ENCODE measurements at regions not wholly inside any gene's neighbourhood (a gene's known extent, or its start where the extent isn't known, plus 50 kb on each side); places are given as distances from the start of the nearest gene placed in this dataset.

DNA sequence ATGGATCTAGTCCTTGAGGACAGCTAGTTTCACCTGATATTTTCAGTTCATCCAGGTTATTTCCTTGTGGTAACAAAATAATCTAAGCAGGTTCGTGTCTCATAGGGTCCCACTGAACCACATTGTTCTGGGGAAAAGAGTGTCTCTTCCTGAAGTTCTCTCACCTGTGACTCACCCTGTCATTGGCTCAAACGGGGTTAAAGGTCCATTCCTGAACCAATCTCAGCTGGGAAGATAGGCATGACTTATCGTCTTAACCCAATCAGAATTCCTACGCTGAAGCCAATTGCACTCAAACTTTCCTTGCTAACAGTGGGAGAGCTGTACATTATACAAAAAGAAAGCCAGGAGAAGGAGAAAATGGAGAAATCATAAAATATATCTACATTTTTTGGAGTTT, 475.8 kb downstream of the TOX3 start:
- H3K9me3 ChIP-seq (ENCODE audit: control insufficient read depth, low read length) = no peaks in the 10 kb centered on the region
- no peaks in the 10 kb centered on the region for H3K4me1 ChIP-seq (ENCODE audit: control insufficient read depth, insufficient read depth, low read length, poor library complexity, severe bottlenecking)
- no peak for DNase-seq
- no peak overlapping the region for H3K4me3 ChIP-seq (ENCODE audit: insufficient read depth, low read depth, low read length, poor library complexity, severe bottlenecking)
- no peak overlapping the region for H3K27ac ChIP-seq (ENCODE audit: insufficient read depth, low read length, poor library complexity, severe bottlenecking)
- no peaks in the 10 kb centered on the region for H3K36me3 ChIP-seq (ENCODE audit: control insufficient read depth, insufficient read depth, low read length)
- H3K27me3 ChIP-seq (replicated peaks; ENCODE audit: control insufficient read depth, insufficient read depth, low read length, poor library complexity, severe bottlenecking) = no peaks in the 10 kb centered on the region

GRCh38 chr16:52070341-52071057, 476.4 kb downstream of the TOX3 start:
- Histone ChIP-seq H3K27me3 (replicated peaks; ENCODE audit: control insufficient read depth, insufficient read depth, low read length, poor library complexity, severe bottlenecking) (no peaks in the 10 kb centered on the region), H3K4me3 (ENCODE audit: insufficient read depth, low read depth, low read length, poor library complexity, severe bottlenecking) (no peak overlapping the region), H3K27ac (ENCODE audit: insufficient read depth, low read length, poor library complexity, severe bottlenecking) (no peak overlapping the region), H3K4me1 (ENCODE audit: control insufficient read depth, insufficient read depth, low read length, poor library complexity, severe bottlenecking) (no peaks in the 10 kb centered on the region), H3K9me3 (ENCODE audit: control insufficient read depth, low read length) (no peaks in the 10 kb centered on the region), H3K36me3 (ENCODE audit: control insufficient read depth, insufficient read depth, low read length) (no peaks in the 10 kb centered on the region)
- DNase-seq = no peak

DNA sequence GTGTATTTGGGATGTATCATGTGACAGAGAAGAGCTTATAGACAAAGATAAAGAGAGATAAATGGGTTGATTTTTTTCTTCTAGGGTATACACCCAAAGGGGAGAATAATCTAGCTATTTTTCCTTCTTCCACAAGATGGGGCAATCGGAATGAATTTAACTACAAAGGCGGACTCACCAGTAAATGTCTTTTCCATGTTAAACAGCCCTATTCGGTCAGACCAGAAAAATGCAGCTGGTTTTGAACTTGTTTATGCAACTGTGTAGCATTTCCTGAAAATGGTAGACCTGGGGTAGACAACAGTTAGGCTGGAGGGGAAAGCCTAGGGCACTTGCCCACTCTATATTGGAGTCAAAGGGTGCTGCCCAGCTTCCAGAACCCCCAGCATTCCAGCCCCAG, 477.1 kb downstream of the TOX3 start:
- Histone ChIP-seq H3K27ac (ENCODE audit: insufficient read depth, low read length, poor library complexity, severe bottlenecking) (no peak overlapping the region), H3K4me1 (ENCODE audit: control insufficient read depth, insufficient read depth, low read length, poor library complexity, severe bottlenecking) (no peaks in the 10 kb centered on the region), H3K27me3 (replicated peaks; ENCODE audit: control insufficient read depth, insufficient read depth, low read length, poor library complexity, severe bottlenecking) (no peaks in the 10 kb centered on the region), H3K36me3 (ENCODE audit: control insufficient read depth, insufficient read depth, low read length) (no peaks in the 10 kb centered on the region), H3K4me3 (ENCODE audit: insufficient read depth, low read depth, low read length, poor library complexity, severe bottlenecking) (no peak overlapping the region), H3K9me3 (ENCODE audit: control insufficient read depth, low read length) (no peaks in the 10 kb centered on the region)
- DNase-seq = no peak

GRCh38 chr16:52068447-52069074, 478.4 kb downstream of the TOX3 start:
- Histone ChIP-seq H3K4me1 (ENCODE audit: control insufficient read depth, insufficient read depth, low read length, poor library complexity, severe bottlenecking) (no peaks in the 10 kb centered on the region), H3K27me3 (replicated peaks; ENCODE audit: control insufficient read depth, insufficient read depth, low read length, poor library complexity, severe bottlenecking) (no peaks in the 10 kb centered on the region), H3K4me3 (ENCODE audit: insufficient read depth, low read depth, low read length, poor library complexity, severe bottlenecking) (no peak overlapping the region), H3K27ac (ENCODE audit: insufficient read depth, low read length, poor library complexity, severe bottlenecking) (no peak overlapping the region), H3K36me3 (ENCODE audit: control insufficient read depth, insufficient read depth, low read length) (no peaks in the 10 kb centered on the region), H3K9me3 (ENCODE audit: control insufficient read depth, low read length) (no peaks in the 10 kb centered on the region)
- no peak for DNase-seq

GRCh38 chr16:52066962-52067361, 480.0 kb downstream of the TOX3 start:
- no peak overlapping the region for H3K27ac ChIP-seq (ENCODE audit: insufficient read depth, low read length, poor library complexity, severe bottlenecking)
- H3K9me3 ChIP-seq (ENCODE audit: control insufficient read depth, low read length) = no peaks in the 10 kb centered on the region
- no peaks in the 10 kb centered on the region for H3K36me3 ChIP-seq (ENCODE audit: control insufficient read depth, insufficient read depth, low read length)
- no peaks in the 10 kb centered on the region for H3K27me3 ChIP-seq (replicated peaks; ENCODE audit: control insufficient read depth, insufficient read depth, low read length, poor library complexity, severe bottlenecking)
- H3K4me1 ChIP-seq (ENCODE audit: control insufficient read depth, insufficient read depth, low read length, poor library complexity, severe bottlenecking) = no peaks in the 10 kb centered on the region
- no peak overlapping the region for H3K4me3 ChIP-seq (ENCODE audit: insufficient read depth, low read depth, low read length, poor library complexity, severe bottlenecking)
- DNase-seq = no peak

GRCh38 chr16:52056259-52056658, 490.7 kb downstream of the TOX3 start:
- H3K4me1 ChIP-seq (ENCODE audit: control insufficient read depth, insufficient read depth, low read length, poor library complexity, severe bottlenecking) = no peaks in the 10 kb centered on the region

GRCh38 chr16:52055381-52055780, 491.6 kb downstream of the TOX3 start:
- Histone ChIP-seq H3K27me3 (replicated peaks; ENCODE audit: control insufficient read depth, insufficient read depth, low read length, poor library complexity, severe bottlenecking) (no peaks in the 10 kb centered on the region), H3K4me1 (ENCODE audit: control insufficient read depth, insufficient read depth, low read length, poor library complexity, severe bottlenecking) (no peaks in the 10 kb centered on the region), H3K36me3 (ENCODE audit: control insufficient read depth, insufficient read depth, low read length) (no peaks in the 10 kb centered on the region), H3K4me3 (ENCODE audit: insufficient read depth, low read depth, low read length, poor library complexity, severe bottlenecking) (no peak overlapping the region), H3K9me3 (ENCODE audit: control insufficient read depth, low read length) (no peaks in the 10 kb centered on the region), H3K27ac (ENCODE audit: insufficient read depth, low read length, poor library complexity, severe bottlenecking) (no peak overlapping the region)
- DNase-seq = no peak

More at GRCh38 chr16:52056259-52056658, 490.7 kb downstream of the TOX3 start:
- Histone ChIP-seq H3K27me3 (replicated peaks; ENCODE audit: control insufficient read depth, insufficient read depth, low read length, poor library complexity, severe bottlenecking) (no peaks in the 10 kb centered on the region), H3K9me3 (ENCODE audit: control insufficient read depth, low read length) (no peaks in the 10 kb centered on the region), H3K4me3 (ENCODE audit: insufficient read depth, low read depth, low read length, poor library complexity, severe bottlenecking) (no peak overlapping the region), H3K36me3 (ENCODE audit: control insufficient read depth, insufficient read depth, low read length) (no peaks in the 10 kb centered on the region), H3K27ac (ENCODE audit: insufficient read depth, low read length, poor library complexity, severe bottlenecking) (no peak overlapping the region)
- DNase-seq = no peak

DNA sequence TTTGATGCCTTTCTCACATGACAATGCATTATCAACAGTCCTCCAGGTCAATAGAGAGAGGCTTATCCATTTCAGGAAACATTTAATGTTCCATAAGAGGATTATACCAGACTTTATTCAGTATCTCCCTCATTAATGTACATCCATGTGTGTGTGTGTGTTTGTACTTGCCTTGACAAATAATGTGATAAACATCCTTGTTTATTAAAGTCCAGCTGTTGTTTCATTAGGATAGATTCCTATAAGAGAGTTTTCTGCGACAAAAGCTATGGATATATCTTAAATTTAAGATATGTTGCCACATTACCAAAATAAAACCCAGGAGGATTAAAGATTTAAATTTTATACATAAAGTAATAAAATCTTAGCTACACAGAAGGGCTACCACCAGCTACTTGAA, 492.6 kb downstream of the TOX3 start:
- Histone ChIP-seq H3K4me3 (ENCODE audit: insufficient read depth, low read depth, low read length, poor library complexity, severe bottlenecking) (no peak overlapping the region), H3K27ac (ENCODE audit: insufficient read depth, low read length, poor library complexity, severe bottlenecking) (no peak overlapping the region), H3K27me3 (replicated peaks; ENCODE audit: control insufficient read depth, insufficient read depth, low read length, poor library complexity, severe bottlenecking) (no peaks in the 10 kb centered on the region), H3K9me3 (ENCODE audit: control insufficient read depth, low read length) (no peaks in the 10 kb centered on the region), H3K36me3 (ENCODE audit: control insufficient read depth, insufficient read depth, low read length) (no peaks in the 10 kb centered on the region), H3K4me1 (ENCODE audit: control insufficient read depth, insufficient read depth, low read length, poor library complexity, severe bottlenecking) (no peaks in the 10 kb centered on the region)
- DNase-seq = no peak

- Histone ChIP-seq H3K9me3 (ENCODE audit: control insufficient read depth, low read length) (no peaks in the 10 kb centered on the region), H3K4me3 (ENCODE audit: insufficient read depth, low read depth, low read length, poor library complexity, severe bottlenecking) (no peak overlapping the region), H3K36me3 (ENCODE audit: control insufficient read depth, insufficient read depth, low read length) (no peaks in the 10 kb centered on the region), H3K27ac (ENCODE audit: insufficient read depth, low read length, poor library complexity, severe bottlenecking) (no peak overlapping the region), H3K27me3 (replicated peaks; ENCODE audit: control insufficient read depth, insufficient read depth, low read length, poor library complexity, severe bottlenecking) (no peaks in the 10 kb centered on the region), H3K4me1 (ENCODE audit: control insufficient read depth, insufficient read depth, low read length, poor library complexity, severe bottlenecking) (no peaks in the 10 kb centered on the region)
- no peak for DNase-seq
Measured at GRCh38 chr16:52052818-52053217, 494.1 kb downstream of the TOX3 start.

DNA sequence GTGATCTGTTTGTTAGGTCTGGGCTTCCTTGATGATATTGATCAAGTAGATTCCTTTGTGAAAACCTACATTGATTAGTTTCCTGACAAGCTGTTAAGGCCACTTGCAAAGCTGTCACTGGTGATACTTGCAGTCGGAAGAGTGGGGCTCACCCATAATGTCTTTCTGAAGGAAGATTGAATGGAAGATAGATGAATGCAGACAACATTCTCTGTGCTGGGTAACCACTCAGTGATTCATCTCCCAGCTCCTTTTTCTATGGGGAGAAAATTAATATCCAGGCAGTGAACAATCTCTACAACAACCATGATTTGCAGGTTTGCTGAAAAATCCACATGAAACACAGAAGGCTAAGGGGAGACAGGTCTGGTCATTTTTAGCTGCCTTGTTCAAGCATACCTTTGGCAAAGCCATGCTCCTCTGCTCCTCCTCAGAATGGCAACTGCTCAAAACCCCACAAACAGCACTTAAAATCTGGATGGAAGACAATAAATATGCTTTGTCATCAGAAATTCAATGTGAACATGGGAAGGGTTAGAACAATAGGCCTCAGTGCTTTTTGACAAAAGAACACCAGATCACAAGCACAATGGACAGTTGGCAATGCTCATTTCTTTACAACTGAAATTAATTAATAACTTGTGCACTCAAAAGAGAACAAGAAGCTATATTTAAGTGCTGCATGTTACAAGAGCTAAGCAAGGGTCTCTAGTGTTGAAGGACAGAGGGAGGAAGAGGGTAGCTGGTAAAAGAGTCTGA, 495.4 kb downstream of the TOX3 start:
- H3K4me1 ChIP-seq (ENCODE audit: control insufficient read depth, insufficient read depth, low read length, poor library complexity, severe bottlenecking) = no peaks in the 10 kb centered on the region
- H3K27me3 ChIP-seq (replicated peaks; ENCODE audit: control insufficient read depth, insufficient read depth, low read length, poor library complexity, severe bottlenecking) = no peaks in the 10 kb centered on the region
- no peak overlapping the region for H3K4me3 ChIP-seq (ENCODE audit: insufficient read depth, low read depth, low read length, poor library complexity, severe bottlenecking)
- H3K9me3 ChIP-seq (ENCODE audit: control insufficient read depth, low read length) = no peaks in the 10 kb centered on the region
- no peaks in the 10 kb centered on the region for H3K36me3 ChIP-seq (ENCODE audit: control insufficient read depth, insufficient read depth, low read length)
- no peak overlapping the region for H3K27ac ChIP-seq (ENCODE audit: insufficient read depth, low read length, poor library complexity, severe bottlenecking)
- no peak for DNase-seq

Measured in effector memory CD4-positive, alpha-beta T cell (primary cell).